Prostate gland (tissue), 2 donors: ENCODE measurements at regions not wholly inside any gene's neighbourhood (a gene's known extent, or its start where the extent isn't known, plus 50 kb on each side); places are given as distances from the start of the nearest gene placed in this dataset.

ENCODE experiments used
- DNase-seq: peaks from one replicate; pipeline ENCODE4 v3.0.0-alpha.2; 2019; ENCODE audit warnings: low spot score
- H3K27ac ChIP-seq, 2 donors: fragments of 200-600 bp; sonication (generic); 2 replicates each; pipeline ENCODE4 v1.5.1; 2017 to 2019
- H3K27me3 ChIP-seq: fragments of 200-600 bp; sonication (generic); replicated peaks from 2 replicates; pipeline ENCODE4 v1.5.1; 2019; ENCODE audit not compliant: insufficient read depth
- H3K36me3 ChIP-seq, 2 donors: fragments of 200-600 bp; sonication (generic); 1 replicate in 1 of 2; 2 replicates in 1 of 2; pipeline versions ENCODE4 v1.5.1 to v1.8.1; 2017 to 2019
- H3K4me1 ChIP-seq: fragments of 200-600 bp; sonication (generic); replicated peaks from 2 replicates; pipeline ENCODE4 v1.5.1; 2019
- H3K4me3 ChIP-seq, 2 donors: fragments of 200-600 bp; sonication (generic); 2 replicates each; pipeline ENCODE4 v1.5.1; 2017 to 2019
- H3K9me3 ChIP-seq: fragments of 200-600 bp; sonication (generic); 2 replicates; pipeline ENCODE4 v1.5.1; 2017
- CTCF ChIP-seq, 4 experiments: fragments of 200-600 bp in 2 of 4; fragments of 450-650 bp in 2 of 4; sonication (generic) in 2 of 4; IDR thresholded peaks; 1 replicate in 3 of 4; 2 replicates in 1 of 4; pipeline ENCODE4 v1.5.1; 2016 to 2019; ENCODE audit warnings: antibody characterized with exemption in 4 of 4, mild to moderate bottlenecking in 2 of 4, moderate library complexity in 2 of 4
- POLR2A ChIP-seq: fragments of 450-650 bp; IDR thresholded peaks from one replicate; pipeline ENCODE4 v1.6.1; 2016; ENCODE audit warnings: antibody characterized with exemption, mild to moderate bottlenecking
- POLR2AphosphoS5 ChIP-seq: sonication (generic); formaldehyde crosslinking; IDR thresholded peaks from one replicate; pipeline ENCODE4 v1.6.1; 2017; ENCODE audit warnings: antibody characterized with exemption
- WGBS: methylation state at CpG from one replicate; pipeline ENCODE4 v1.1.5; 2018; 5-methylcytosine and 5-hydroxymethylcytosine counted together
- intact Hi-C: fragments of 100-400 bp; cut with DNase I; formaldehyde crosslinking; loops from one replicate; pipeline ENCODE4 v1.14.2; 2022

- no peaks in the 10 kb centered on the region for H3K4me1 ChIP-seq
- no peak overlapping the region for H3K4me3 ChIP-seq
- H3K27ac ChIP-seq = no peak overlapping the region
- intact Hi-C loops = no loop called here
- TF ChIP-seq CTCF (IDR thresholded peaks at IDR 0.05) = no peak
- no peak for TF ChIP-seq POLR2A
- no peak for TF ChIP-seq POLR2AphosphoS5
- no peaks in the 10 kb centered on the region for H3K36me3 ChIP-seq
- 20% methylated on average over 12 of the region's 12 CpGs for WGBS
- no peaks in the 10 kb centered on the region for H3K27me3 ChIP-seq
- DNase-seq = no peak
- no peaks in the 10 kb centered on the region for H3K9me3 ChIP-seq
These were observed 138.6 kb downstream of the ERMARD start for GRCh38 chr6:169890049-169890448.

- TF ChIP-seq POLR2A = no peak
- no peak for TF ChIP-seq CTCF (IDR thresholded peaks at IDR 0.05)
- TF ChIP-seq POLR2AphosphoS5 = no peak
- WGBS = 72% methylated on average over 14 of the region's 14 CpGs
- no peaks in the 10 kb centered on the region for H3K27me3 ChIP-seq
- no peaks in the 10 kb centered on the region for H3K4me1 ChIP-seq
- no peak overlapping the region for H3K4me3 ChIP-seq
- intact Hi-C loops = no loop called here
- H3K27ac ChIP-seq = no peak overlapping the region
- no peaks in the 10 kb centered on the region for H3K36me3 ChIP-seq
- no peaks in the 10 kb centered on the region for H3K9me3 ChIP-seq
- DNase-seq = no peak
These were observed 136.2 kb downstream of the ERMARD start for GRCh38 chr6:169887529-169888140.

GRCh38 chr6:169886631-169887227 lies 135.3 kb downstream of the ERMARD start:
- Histone ChIP-seq H3K4me1 (no peaks in the 10 kb centered on the region), H3K27ac (no peak overlapping the region), H3K27me3 (no peaks in the 10 kb centered on the region), H3K9me3 (no peaks in the 10 kb centered on the region), H3K4me3 (no peak overlapping the region), H3K36me3 (no peaks in the 10 kb centered on the region)
- 78% methylated on average over 15 of the region's 15 CpGs for WGBS
- intact Hi-C loops = no loop called here
- no peak for TF ChIP-seq POLR2A
- TF ChIP-seq POLR2AphosphoS5 = no peak
- TF ChIP-seq CTCF (IDR thresholded peaks at IDR 0.05) = no peak
- DNase-seq = no peak

GRCh38 chr6:169885831-169886230 lies 134.4 kb downstream of the ERMARD start:
- no peaks in the 10 kb centered on the region for H3K36me3 ChIP-seq
- no peak overlapping the region for H3K4me3 ChIP-seq
- no peak for TF ChIP-seq CTCF (IDR thresholded peaks at IDR 0.05)
- no peak for TF ChIP-seq POLR2A
- TF ChIP-seq POLR2AphosphoS5 = no peak
- no peaks in the 10 kb centered on the region for H3K27me3 ChIP-seq
- 93% methylated on average over 4 of the region's 4 CpGs for whole genome bisulfite sequencing
- DNase-seq = no peak
- H3K9me3 ChIP-seq = no peaks in the 10 kb centered on the region
- intact Hi-C loops = no loop called here
- H3K27ac ChIP-seq = no peak overlapping the region
- no peaks in the 10 kb centered on the region for H3K4me1 ChIP-seq

GRCh38 chr6:169885131-169885530 lies 133.7 kb downstream of the ERMARD start:
- no peaks in the 10 kb centered on the region for H3K4me1 ChIP-seq

More at GRCh38 chr6:169885131-169885530, 133.7 kb downstream of the ERMARD start:
- Histone ChIP-seq H3K9me3 (no peaks in the 10 kb centered on the region), H3K27me3 (no peaks in the 10 kb centered on the region), H3K36me3 (no peaks in the 10 kb centered on the region), H3K27ac (no peak overlapping the region), H3K4me3 (no peak overlapping the region)
- DNase-seq = no peak
- TF ChIP-seq POLR2AphosphoS5 (no peak), POLR2A (no peak), CTCF (IDR thresholded peaks at IDR 0.05) (no peak)
- intact Hi-C loops = no loop called here
